ENCODE measurements at regions not wholly inside any gene's neighbourhood (a gene's known extent, or its start where the extent isn't known, plus 50 kb on each side); places are given as distances from the start of the nearest gene placed in this dataset.

- TF ChIP-seq CTCF (IDR thresholded peaks at IDR 0.05): no peak
- no peak for TF ChIP-seq POLR2A (IDR thresholded peaks at IDR 0.05)
Observed at GRCh38 chr5:117731446-117731845, 1156.8 kb upstream of the SEMA6A start.
